Activated CD4-positive, CD25-positive, alpha-beta regulatory T cell treated with anti-CD3 and anti-CD28 coated beads, Interleukin-2, amount 50 U/mL, for 24 hours (primary cell): ENCODE measurements at regions not wholly inside any gene's neighbourhood (a gene's known extent, or its start where the extent isn't known, plus 50 kb on each side); places are given as distances from the start of the nearest gene placed in this dataset.
"Not testable (repeated sequence)": the region's sequence is repeated elsewhere in the genome, so short reads cannot be mapped to it uniquely, and the experiment has no call there.

ENCODE experiments used
- ATAC-seq, 2 donors: fragments of 150-1000 bp; cut with Tn5 transposase; one replicate each; pipeline ENCODE4 v1.10.0; 2021; ENCODE audit warnings: mild to moderate bottlenecking in 1 of 2, moderate library complexity in 1 of 2

DNA sequence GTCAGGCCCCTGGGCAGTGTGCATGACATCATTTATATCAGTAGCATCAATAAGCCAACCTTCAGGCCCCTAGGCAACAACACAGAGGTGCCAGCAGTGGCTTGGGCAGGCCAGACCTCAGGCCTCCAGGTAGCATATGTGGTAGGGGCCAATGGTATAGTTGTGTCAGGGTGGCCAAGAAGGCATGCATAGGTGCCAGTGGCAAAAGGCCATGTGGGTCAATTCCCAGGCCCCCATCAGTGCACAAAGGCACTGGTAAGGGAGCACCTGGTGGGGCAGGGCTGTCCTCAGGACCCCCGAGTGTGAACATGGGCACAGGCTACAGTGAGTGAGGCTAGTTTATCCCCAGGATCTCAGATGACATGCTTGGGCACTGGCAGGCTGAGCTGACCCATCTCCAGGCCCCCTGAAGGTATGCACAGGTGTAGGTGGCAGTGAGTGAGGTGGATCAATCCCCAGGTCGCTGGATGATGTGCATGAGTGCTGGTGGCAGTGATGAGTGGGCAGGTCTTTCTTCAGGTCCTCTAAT is 244.1 kb upstream of the ZNF385D start:
- no peak for ATAC-seq

DNA sequence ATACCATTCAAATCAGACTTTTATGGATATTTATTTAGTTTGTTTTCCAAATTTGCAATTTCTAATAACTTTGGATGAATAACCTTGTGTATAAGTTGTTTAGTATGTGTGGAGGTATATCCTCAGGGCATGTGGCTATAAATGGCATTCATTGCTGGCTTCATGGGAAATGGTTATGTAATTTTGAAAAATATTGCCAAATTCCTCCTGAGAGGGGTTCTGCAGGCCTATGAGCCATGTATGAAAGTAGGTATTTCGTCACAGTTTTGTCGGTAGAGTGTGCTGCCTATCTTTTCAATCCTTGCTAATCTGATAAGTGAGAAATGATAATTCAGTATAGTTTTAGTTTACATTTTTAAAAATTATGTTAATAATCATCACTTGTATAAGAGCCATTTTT is 256.4 kb upstream of the ZNF385D start:
- no peak for ATAC-seq

DNA sequence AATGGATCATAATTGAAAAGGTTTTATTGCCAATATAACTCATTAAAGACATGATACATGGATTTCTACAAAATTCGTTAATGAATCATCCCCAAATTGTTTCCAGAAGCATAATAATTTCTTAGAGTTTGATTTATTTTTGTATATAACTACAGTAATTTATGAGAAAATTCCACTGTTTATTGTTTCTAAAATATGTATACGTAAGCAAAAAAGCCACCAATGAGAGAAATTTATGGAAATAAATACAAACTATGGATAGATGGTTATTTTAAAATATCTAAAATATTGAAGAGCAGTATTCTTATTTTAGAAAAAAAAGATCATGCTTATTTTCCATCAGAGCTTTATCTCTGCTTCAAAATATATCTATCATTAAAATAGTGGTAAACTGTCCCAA is 260.0 kb upstream of the ZNF385D start:
- ATAC-seq = no peak

DNA sequence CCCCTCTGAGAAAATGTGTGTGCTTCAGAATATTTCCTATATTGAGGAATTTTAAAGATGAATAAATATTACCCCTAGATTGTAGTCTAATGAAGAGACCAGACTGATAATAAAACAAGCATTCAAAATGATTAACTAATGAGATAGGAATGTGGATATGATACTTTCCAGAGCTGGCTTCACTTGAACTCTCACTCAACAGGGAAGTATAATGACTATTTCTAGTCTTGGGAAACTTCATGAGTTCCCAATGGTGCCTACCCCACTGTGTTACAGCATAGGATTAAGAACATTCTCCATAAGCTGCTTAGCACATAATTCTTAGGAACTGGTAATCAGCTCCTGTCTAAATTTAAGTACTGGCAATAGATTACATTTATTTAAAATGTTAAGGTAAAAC is 261.5 kb upstream of the ZNF385D start:
- ATAC-seq = no peak

DNA sequence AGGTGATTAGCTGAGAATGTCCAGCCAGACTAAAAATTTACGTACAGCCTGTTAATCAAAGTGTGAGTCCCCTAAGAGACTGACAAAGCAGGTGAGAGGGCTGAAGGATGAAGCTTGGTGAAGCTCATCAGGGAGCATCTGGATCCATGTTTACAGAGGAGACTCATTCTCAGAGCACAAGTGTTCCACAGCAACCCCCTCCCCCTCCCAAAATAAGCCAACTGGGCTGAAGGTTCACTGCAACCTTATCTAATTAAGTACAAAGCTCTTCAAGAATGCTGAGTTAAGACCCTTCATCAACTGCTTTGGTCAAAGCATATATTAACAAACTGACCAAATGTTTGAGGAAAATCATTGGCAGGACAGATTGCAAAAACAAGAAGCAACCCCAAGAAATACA is 262.6 kb upstream of the ZNF385D start:
- no peak for ATAC-seq

DNA sequence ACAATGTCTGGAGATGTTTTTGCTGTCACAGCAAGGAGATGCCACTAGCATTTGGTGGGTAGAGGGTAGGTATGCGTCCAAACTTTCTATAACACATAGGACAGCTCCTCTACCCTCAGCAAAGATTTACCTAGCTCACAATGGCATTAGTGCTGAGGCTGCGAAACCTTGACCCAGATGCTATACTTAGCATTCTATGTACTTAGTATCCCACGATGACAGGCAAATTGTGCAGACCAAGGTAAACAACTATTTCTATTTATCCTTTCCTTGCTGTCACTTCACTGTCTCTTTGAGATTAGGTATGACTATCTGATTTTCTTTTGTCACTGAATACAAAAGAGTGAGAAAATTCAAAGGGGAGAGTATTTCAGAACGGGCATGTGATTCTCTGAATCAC is 265.2 kb upstream of the ZNF385D start:
- no peak for ATAC-seq

DNA sequence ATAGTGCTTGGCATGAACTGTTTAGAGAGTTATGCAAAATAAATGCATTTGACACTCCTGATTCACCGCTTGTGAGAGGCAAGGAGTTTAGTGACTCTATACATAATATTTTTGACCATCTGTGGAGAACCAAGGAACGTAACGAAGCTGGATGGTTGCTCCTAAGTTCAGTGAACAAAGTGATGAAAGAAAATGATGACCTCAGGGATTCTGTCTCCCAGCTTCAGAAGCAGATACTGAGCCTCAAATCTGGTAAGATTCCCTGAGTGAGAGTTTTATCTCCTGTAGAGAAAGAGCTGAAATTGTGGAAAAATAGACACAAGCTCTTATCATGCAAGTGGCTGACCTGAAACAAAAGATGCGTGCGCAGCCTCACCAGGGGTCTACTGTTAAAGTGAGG is 273.6 kb upstream of the ZNF385D start:
- ATAC-seq = not testable (repeated sequence)

DNA sequence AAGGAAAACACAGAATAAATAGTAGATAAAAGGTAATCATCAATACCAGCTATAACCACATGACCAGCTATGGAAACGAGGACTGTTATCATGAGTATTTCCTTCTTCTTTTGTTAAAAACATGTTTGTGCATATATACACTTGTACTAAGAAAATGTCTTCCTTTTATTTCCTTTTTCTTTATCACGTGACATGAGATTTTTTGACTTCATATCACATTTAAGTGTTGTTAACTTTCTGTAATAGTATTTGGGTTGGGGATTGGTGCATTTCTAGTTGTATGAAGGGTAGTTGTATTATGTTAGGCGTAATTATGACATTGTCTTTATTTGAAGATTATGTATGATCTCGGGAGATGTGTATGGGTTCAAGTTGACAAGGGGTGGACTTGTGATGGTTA is 278.5 kb upstream of the ZNF385D start:
- ATAC-seq = no peak

DNA sequence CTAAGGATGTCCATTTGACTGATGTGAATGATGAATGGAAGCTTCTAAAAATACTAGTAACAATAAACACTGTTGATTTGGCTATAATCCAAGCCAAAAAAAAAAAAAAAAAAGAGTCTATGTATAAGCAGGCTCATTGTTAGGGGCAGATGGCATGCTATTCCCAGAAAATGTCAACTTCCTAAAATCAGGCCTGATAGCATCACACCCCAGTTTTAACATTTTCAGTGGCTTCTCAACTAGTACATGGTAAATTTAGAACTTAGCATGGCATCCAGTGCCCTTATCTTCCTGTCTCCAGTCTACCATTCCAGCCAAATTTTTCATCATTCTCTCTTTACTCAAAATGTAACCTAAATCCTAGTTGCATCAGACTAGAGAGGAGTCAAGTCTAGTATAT is 288.2 kb upstream of the ZNF385D start:
- ATAC-seq = no peak

DNA sequence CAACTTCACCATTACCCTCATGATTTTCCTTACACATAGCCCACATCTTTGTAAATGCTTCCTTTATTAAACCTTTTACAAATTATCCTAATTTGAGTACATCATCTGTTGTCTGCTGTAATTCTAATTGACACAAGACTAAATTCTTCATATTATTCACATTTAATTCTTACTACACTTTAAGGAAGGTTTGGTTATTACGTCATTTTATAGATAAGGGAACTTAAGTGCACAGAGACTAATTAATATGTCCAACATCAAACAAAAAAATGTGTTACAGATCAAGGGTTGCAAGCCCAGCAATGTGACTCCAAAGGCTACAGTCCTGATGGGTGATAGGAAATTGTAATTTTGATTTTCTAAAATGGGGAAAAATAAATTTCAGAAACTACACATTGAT is 289.1 kb upstream of the ZNF385D start:
- ATAC-seq = no peak

DNA sequence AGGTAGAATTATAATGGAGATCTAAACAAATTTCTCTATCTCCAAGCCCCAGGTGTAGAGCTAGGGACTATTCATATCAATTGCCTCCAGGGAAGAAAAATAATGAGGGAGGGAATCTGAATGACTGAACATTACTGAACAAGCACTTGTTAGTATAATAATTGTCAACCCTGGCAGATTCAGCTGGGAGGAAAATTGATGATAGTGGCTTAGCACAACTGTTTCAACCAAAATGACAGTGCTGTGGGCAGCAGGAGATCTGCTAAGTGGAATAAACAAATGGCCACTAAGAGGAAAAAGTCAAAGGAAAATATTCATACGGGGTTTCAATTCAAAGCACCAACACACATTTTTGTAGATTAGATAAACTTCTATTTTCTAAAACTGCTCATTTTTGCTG is 294.9 kb upstream of the ZNF385D start:
- ATAC-seq = no peak

DNA sequence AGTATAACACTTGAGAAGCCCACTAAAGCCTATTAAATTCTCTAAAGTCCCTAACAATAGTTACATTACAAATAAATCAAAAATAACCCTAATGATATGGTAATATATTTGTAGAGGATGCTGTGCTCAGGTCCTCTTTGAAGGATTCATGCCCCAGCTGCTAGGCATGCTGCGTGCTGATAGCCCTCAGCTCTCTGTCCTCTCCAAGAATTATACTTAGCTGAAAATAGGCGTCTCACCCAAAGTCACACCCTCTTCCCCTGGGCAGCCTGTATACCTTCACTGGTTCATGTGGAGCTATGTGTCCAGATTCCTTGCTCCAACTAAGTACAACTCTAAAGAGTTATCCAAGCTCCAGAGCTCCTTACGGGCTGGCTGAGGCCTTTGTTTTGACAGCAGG is 312.5 kb upstream of the ZNF385D start:
- ATAC-seq = no peak

DNA sequence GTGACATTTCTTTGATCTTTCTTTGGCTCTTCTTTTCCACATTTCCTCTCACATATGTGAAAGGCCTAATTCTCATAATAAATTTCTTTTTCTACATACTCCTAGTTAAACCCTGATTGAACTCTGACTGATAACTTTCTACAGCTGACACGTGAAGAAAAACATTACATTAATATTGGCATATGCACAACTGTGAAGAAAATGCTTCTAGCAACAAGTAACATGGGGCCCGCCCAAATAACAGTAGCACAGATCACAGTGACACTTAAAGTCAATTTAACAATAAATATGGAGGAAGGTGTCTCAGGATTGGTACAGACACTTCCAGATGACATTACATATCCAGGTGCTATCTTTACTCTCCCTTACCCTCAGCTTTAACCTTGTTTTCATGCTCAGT is 317.6 kb upstream of the ZNF385D start:
- no peak for ATAC-seq

DNA sequence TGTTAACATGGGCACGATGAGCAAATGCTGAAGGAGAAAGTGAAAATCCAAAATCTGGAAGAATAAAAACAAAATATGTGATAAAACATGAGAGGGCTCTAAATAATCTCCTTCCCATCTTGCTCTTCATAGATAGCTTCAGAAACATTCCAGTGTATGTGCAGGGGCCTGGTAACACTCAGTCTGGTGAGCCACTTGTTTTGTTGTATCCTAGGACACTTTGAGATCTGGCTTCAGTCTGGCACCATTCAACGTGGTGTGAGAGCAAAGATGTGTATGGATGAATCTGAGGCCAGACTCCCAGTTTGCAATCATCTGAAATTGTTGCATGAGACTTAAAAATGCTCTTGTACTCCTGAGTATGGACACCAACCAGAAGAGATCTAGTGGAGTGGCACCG is 337.2 kb upstream of the ZNF385D start:
- ATAC-seq = no peak

DNA sequence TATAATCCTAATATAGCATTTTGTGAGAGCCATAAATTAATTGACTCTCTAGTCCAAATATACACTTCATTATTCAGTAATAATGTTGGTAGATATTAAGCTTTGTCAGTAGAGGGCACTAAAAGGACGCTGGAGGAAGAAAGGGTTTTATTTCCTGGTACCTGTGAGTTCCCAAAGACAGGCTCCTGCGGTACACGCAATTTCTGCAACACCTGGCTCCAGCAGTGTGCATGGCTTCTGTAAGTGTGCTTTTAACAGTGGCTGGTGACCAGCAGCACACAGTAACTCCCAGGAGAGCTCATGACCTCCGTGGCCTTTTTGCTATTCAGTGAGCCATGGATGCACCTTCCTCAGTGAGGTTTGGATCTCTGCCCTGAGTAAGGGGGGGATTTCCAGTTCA is 338.3 kb upstream of the ZNF385D start:
- no peak for ATAC-seq

DNA sequence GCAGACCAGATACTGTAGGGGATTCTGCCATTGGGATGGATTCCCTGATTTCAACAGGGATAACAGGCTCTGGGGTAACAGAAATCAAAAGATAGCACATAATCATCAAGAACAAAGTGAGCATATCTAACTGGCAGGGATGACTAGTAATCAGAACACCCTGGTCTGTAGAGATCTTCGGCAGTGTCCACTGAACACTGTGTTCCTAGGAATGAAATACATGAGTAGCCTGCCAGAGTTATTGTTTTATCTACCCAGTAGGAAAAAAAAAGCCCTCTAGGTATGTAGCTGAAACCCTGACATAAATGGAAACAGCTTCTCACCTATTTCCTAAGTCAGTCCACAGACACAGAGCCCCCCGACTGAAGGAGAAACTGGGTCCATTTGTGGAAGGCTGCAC is 340.3 kb upstream of the ZNF385D start:
- ATAC-seq = no peak

DNA sequence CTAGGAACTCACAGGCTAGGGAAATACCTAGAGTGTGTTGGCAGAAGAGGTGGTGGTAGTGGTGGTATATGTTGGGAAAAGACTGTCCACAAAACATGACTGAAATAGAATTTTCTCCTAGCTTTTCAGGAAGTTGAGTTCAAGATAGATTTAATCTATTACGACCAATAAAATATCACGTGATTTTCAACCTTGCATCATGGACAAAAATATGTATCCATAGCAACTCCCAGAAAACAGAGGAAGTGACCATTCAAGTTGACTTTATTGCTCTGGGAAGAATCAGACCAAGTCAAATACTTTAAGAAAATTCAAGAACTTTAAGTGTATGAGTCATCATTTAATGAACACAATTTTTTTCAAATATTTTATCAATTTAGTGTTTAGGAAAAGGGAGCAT is 347.0 kb upstream of the ZNF385D start:
- no peak for ATAC-seq

DNA sequence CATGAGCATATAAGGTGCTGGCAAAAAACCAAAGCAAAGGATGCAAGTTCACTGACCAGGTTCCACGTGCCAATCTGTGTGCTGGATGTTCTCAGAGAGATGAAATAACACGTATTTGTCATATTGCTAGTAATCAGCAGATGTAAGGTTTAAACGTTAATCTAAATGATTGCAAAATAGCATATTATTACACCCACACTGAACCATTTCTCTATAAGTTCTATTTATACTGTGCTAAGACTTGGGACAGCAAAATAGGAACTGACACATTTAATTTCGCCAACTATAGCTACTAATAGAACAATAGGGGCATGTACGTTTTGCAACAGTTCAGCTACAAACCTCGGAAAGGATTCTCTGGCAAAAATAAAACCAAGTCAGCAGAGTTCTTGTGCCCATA is 350.3 kb upstream of the ZNF385D start:
- no peak for ATAC-seq

DNA sequence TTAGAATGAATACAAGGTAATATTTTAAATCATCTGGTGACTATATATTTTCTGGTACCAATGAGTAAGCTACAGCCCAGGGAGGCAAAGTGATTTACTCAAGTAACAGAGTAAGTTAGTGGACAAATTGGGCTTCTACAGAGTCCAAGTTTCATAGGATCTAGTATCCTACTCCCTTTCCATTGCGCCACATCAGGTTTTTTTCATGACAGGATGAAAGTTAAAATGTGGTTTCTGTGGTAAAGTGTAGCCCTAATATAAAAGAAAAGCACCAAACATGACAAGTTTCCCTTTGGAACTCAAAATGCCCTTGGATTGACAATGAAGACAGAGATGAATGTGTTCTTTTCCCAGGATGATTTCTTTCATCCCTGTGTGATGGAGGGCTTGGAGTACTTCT is 350.8 kb upstream of the ZNF385D start:
- no peak for ATAC-seq

DNA sequence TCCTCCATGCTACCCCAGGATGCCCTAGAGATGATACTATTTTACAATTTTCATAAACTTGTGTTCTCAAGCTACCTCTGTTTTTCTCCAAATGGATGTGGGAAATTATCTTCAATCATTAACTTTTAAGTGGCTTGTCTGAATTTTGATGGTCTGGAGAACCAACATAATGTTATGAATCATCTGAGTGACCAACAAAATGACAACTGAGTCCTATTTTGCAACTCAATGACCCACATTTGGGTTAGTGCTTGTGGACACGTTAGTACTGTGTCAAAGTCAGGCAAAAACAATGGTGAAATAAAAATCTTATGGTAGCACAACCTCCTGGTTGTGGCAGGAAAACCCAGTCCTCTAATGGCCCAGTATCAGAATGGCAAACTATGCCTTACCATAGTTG is 352.4 kb upstream of the ZNF385D start:
- no peak for ATAC-seq

DNA sequence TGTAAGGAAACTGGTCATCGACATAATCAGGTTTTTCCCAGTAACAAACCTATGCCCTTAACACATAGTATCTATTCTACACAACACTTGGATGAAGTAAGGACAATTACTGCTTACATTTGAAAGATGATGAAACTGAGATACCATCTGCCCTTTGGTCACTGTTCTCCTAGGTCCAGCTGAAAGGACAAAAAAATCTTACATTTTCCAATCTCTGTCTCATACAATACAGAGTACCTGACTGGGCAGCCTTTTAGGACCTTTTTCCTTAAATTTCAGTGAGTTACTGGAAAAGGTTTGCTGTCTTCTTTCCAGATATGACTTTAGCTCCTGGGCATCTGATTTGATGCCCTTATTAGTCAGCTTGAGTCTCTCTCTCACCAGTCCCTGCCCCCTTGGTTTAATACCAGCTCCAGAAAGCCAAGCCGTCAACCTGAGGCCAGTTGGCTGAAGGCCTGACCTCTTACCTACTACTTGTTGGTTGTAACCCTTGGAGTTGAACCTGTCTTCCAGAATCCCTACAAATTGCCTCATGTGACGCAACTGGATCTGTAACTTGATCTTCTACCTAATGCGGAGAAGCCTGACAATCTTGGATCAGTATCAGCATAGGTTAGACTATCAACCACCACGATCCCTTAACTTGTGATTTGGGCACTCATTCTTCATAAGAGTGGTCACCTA is 355.3 kb upstream of the ZNF385D start:
- no peak for ATAC-seq

DNA sequence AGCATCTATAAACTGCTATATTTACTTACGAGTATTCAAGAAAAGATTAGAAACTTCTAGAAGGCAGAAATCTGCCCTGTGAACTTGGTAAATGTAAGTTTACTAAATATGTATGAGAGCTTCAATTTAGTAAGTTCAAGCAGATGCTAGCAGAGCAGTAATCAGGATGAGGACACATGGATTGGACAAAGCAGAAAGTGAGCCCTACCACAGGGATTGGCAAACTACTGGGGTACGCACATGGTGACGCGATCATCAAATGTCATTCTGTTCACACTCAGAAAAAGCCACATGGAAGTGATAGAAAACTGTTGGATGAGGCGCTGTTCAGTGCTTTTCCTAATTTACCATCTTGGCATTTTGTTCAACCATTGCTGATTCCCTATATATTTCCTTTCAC is 360.2 kb upstream of the ZNF385D start:
- no peak for ATAC-seq

DNA sequence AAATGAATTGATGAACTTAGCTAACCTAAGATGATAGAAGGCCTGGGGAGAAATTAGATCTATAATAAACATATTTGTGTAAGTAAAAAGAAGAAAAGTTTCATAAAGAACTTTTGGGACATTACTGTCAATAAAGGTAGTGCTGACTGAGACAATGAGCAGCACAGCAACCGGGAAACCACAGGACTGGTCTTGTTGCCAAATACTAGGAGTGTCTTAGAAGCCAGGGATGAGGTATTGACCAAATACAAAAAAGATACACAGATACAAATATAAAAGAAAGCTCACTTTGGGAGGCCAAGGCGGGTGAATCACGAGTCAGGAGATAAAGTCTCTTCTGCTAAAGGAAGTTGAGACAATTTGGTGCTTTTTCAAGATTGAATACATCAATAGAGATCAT is 362.4 kb upstream of the ZNF385D start:
- no peak for ATAC-seq

DNA sequence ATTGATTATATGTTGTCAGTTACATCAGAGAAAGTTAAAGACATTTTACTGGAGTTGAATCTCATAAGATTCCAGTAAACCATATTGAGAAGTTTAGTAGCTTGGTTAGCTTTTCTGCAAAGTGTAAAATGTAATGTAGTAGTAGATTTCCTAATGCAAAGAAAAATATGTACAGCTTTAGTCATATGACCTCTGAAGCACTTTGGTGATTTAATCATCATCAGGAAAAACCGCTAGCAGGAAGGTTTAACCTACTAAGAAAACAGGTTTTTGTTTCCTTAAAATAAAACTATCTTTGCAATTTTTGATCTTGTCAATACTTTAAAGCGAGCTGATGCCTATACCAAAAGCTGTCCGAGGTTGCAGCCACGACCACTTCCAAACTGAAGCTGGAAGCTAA is 364.6 kb upstream of the ZNF385D start:
- ATAC-seq = no peak

DNA sequence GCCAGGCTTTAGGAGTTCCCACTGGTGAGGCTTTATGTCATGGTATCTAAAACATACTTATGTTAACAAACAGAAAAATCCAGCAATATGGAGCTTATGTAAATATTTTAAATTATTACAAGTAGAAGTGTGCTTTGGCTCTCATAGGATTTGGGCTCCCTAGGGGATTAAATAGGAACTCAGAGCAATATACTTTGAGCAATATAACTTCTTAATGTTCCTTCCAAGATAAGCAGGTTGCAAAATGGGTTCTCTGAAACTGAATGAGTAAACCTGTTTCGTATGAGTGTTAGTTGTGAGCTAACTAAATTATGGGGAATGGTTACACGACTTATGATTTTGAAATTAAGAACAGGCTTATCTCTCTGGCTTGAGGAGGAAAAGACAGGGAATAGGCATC is 366.1 kb upstream of the ZNF385D start:
- no peak for ATAC-seq
